GM06990 (cell line): ENCODE measurements at regions not wholly inside any gene's neighbourhood (a gene's known extent, or its start where the extent isn't known, plus 50 kb on each side); places are given as distances from the start of the nearest gene placed in this dataset.

Experiments
- DNase-seq: peaks from one replicate; pipeline ENCODE4 v3.0.0-alpha.2; 2011; ENCODE audit not compliant: insufficient read length; ENCODE audit errors: extremely low read depth
- H3K27me3 ChIP-seq: replicated peaks from 2 replicates; pipeline ENCODE4 v1.6.0; 2011; ENCODE audit warnings: low read length; ENCODE audit not compliant: control insufficient read depth, insufficient read depth
- H3K36me3 ChIP-seq: 2 replicates; pipeline ENCODE4 v1.5.1; 2011; ENCODE audit warnings: low read length; ENCODE audit not compliant: control insufficient read depth, insufficient read depth
- H3K4me3 ChIP-seq: replicated peaks from 2 replicates; pipeline ENCODE4 v1.5.1; 2011; ENCODE audit warnings: low read depth, mild to moderate bottlenecking, control low read depth, low read length
- TF ChIP-seq, protein P1 (sequence below): IDR thresholded peaks from 2 replicates; pipeline ENCODE4 v1.5.1; 2011; ENCODE audit warnings: low read length, control low read depth, mild to moderate bottlenecking, inconsistent platforms; ENCODE audit not compliant: insufficient read depth, poor library complexity, severe bottlenecking

DNA sequence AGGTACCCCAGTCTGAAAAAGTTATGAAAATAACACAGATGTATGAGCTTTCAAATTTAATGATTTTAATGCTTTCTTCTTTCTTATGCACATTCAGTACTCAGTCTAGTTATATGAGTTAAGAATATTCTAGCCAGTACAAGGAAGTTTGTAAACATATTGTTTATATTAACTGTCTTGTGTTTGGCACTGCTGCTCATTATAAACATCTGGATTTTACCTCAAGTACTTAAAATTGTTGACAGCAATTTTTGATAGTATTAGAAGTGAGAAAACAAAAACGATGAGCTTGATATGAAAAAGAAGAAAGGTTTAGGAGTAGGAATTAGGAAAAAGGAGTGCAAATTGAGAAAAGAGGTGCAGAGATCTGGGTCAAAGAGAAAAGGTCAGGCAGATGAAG is 293.3 kb downstream of the C3orf38 start:
- DNase-seq: no peak
- no peaks in the 10 kb centered on the region for H3K36me3 ChIP-seq
- TF ChIP-seq, protein P1, sequence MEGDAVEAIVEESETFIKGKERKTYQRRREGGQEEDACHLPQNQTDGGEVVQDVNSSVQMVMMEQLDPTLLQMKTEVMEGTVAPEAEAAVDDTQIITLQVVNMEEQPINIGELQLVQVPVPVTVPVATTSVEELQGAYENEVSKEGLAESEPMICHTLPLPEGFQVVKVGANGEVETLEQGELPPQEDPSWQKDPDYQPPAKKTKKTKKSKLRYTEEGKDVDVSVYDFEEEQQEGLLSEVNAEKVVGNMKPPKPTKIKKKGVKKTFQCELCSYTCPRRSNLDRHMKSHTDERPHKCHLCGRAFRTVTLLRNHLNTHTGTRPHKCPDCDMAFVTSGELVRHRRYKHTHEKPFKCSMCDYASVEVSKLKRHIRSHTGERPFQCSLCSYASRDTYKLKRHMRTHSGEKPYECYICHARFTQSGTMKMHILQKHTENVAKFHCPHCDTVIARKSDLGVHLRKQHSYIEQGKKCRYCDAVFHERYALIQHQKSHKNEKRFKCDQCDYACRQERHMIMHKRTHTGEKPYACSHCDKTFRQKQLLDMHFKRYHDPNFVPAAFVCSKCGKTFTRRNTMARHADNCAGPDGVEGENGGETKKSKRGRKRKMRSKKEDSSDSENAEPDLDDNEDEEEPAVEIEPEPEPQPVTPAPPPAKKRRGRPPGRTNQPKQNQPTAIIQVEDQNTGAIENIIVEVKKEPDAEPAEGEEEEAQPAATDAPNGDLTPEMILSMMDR: no peak
- no peak overlapping the region for H3K4me3 ChIP-seq
- no peaks in the 10 kb centered on the region for H3K27me3 ChIP-seq

DNA sequence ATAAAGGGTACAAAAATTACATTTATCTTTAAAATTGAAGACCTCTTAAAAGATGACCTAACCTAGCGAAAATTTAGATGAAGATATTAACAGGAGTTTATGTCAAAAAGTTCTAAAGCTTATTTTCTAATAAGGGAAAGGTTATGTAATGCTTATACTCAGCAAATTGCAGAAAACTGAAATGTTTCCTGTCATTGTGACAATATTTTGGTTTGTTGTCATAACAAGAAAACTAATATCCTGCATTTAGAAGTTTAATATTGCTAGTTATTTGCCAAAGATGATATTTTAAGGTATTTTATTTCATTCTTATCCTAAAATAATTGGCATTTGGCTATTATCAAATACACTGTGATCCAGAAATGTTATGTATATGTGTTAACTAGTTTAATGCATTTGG is 294.5 kb downstream of the C3orf38 start:
- no peaks in the 10 kb centered on the region for H3K27me3 ChIP-seq
- DNase-seq: no peak
- TF ChIP-seq, protein P1: no peak
- H3K36me3 ChIP-seq: no peaks in the 10 kb centered on the region
- no peak overlapping the region for H3K4me3 ChIP-seq

DNA sequence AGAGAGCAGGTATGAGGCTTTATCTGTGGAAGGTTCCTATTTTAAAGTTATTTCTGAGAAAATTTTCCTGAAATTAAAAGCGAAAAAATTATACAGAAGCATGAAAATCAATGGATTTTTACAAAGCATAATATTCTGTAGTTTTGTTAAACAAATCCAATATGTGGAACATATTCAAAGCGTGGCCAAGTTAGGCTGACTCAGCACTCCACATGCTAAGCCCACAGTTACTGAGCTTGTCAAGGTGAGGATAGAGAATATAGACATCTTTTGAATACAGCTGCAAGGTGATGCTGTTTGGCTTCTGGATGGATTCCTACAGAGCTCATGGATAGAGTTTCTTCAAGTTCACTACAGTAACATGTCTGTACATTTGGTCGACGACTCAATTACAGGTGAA is 302.5 kb downstream of the C3orf38 start:
- Histone ChIP-seq H3K36me3 (no peaks in the 10 kb centered on the region), H3K4me3 (no peak overlapping the region), H3K27me3 (no peaks in the 10 kb centered on the region)
- no peak for DNase-seq
- TF ChIP-seq, protein P1: no peak

DNA sequence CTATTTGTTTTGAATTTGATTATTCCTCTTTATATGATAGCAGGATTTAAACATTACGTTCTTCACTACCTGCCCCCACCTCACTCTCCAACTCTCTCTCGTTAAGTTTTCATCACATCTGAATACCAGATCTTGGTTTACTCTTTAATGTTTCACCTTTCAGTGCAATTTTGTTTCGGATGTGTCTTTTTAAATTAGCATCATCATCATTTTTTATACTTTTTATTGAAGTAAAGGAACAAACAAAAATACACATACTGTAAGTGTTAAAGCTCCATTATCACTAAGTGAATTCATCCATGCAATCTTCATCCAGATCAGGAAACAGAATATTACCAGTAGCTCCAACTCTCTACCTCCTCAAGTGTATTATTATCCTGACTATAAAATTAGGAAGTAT is 310.6 kb downstream of the C3orf38 start:
- no peak for DNase-seq
- Histone ChIP-seq H3K36me3 (no peaks in the 10 kb centered on the region), H3K27me3 (no peaks in the 10 kb centered on the region), H3K4me3 (no peak overlapping the region)
- TF ChIP-seq, protein P1: no peak

DNA sequence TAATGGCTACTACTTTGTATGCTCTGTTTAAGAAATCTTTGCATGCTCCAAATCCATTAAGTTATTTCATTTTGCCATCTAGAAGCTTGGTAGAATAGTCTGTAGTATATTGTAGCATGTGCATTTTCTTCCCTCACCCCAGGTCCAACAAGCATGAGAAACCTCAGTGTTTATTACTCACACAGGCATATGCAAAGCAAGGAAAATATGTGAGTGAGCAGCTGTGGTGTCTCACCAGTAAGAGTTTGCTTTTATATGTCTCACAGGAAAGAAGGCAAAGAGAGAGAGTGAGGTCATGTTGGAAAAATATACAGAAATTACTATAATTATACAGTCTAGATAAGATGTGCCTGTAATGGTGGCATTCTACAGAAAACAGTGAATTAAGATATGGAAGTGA is 312.5 kb downstream of the C3orf38 start:
- TF ChIP-seq, protein P1: no peak

DNA sequence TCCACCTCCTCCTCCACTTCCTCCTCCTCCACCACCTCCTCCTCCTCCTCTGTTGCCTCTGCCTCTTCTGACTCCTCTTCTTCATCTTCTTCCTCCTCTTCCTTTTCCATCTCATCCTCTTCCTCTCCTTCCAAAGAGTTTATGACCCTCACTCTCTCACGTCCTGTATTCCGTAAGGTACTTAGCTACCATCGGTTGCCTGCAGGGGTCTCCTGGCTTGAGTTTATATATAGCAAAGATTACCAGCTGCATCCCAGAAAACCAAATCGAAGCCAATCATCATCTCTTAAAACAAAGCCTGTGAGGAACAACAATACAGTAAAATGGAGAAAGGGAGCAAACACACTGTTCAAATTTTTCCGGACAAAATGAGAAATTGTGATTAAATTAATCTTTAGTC is 317.4 kb downstream of the C3orf38 start:
- TF ChIP-seq, protein P1: no peak
- no peak for DNase-seq
- no peaks in the 10 kb centered on the region for H3K36me3 ChIP-seq
- no peaks in the 10 kb centered on the region for H3K27me3 ChIP-seq
- H3K4me3 ChIP-seq: no peak overlapping the region

More for the DNA sequence above, 312.5 kb downstream of the C3orf38 start:
- H3K27me3 ChIP-seq: no peaks in the 10 kb centered on the region
- H3K36me3 ChIP-seq: no peaks in the 10 kb centered on the region
- DNase-seq: no peak
- H3K4me3 ChIP-seq: no peak overlapping the region
